Astrocyte (in vitro differentiated cells and primary cell): ENCODE measurements at regions not wholly inside any gene's neighbourhood (a gene's known extent, or its start where the extent isn't known, plus 50 kb on each side); places are given as distances from the start of the nearest gene placed in this dataset.

ENCODE experiments used
- DNase-seq: peaks from one replicate; pipeline ENCODE4 v3.0.0-alpha.2; 2010; ENCODE audit warnings: low read depth
- FAIRE-seq: peaks from 2 replicates; lab custom pipeline; 2011; peaks lifted over from hg19 to GRCh38; lab: Jason Lieb, UNC
- H2AFZ ChIP-seq: 2 replicates; pipeline ENCODE4 v1.6.0; 2012; ENCODE audit warnings: low read depth, low read length, inconsistent platforms
- H3K27ac ChIP-seq: 2 replicates; pipeline ENCODE4 v1.5.1; 2011; ENCODE audit warnings: low read depth, low read length, inconsistent platforms
- H3K27me3 ChIP-seq: 2 replicates; pipeline ENCODE4 v1.6.0; 2011; ENCODE audit warnings: low read length, inconsistent platforms; ENCODE audit not compliant: insufficient read depth
- H3K36me3 ChIP-seq: 2 replicates; pipeline ENCODE4 v1.5.1; 2011; ENCODE audit warnings: low read length, inconsistent platforms; ENCODE audit not compliant: insufficient read depth
- H3K4me1 ChIP-seq: 2 replicates; pipeline ENCODE4 v1.5.1; 2011; ENCODE audit warnings: low read length, inconsistent platforms; ENCODE audit not compliant: insufficient read depth
- H3K4me2 ChIP-seq: 2 replicates; pipeline ENCODE4 v1.6.0; 2012; ENCODE audit warnings: low read length, inconsistent platforms
- H3K4me3 ChIP-seq: 2 replicates; pipeline ENCODE4 v1.5.1; 2011; ENCODE audit warnings: low read depth, mild to moderate bottlenecking, low read length, inconsistent platforms; ENCODE audit not compliant: insufficient read depth
- H3K79me2 ChIP-seq: 2 replicates; pipeline ENCODE4 v1.6.0; 2012; ENCODE audit warnings: mild to moderate bottlenecking, low read length, inconsistent platforms; ENCODE audit not compliant: insufficient read depth
- H3K9ac ChIP-seq: 2 replicates; pipeline ENCODE4 v1.6.0; 2012; ENCODE audit warnings: mild to moderate bottlenecking, low read length, inconsistent platforms
- H3K9me3 ChIP-seq: 2 replicates; pipeline ENCODE4 v1.5.1; 2012; ENCODE audit warnings: low read depth, mild to moderate bottlenecking, low read length, inconsistent platforms; ENCODE audit not compliant: insufficient read depth
- H4K20me1 ChIP-seq: 2 replicates; pipeline ENCODE4 v1.6.0; 2012; ENCODE audit warnings: low read length, inconsistent platforms; ENCODE audit not compliant: insufficient read depth
- H3K27ac Mint-ChIP-seq: one replicate; pipeline ENCODE4 v1.8.0; 2021; ENCODE audit warnings: mild to moderate bottlenecking, mixed read lengths; ENCODE audit not compliant: unreplicated experiment
- H3K27me3 Mint-ChIP-seq: one replicate; pipeline ENCODE4 v1.8.0; 2021; ENCODE audit warnings: low read depth, mixed read lengths; ENCODE audit not compliant: unreplicated experiment
- H3K36me3 Mint-ChIP-seq: one replicate; pipeline ENCODE4 v1.8.0; 2021; ENCODE audit warnings: low read depth, mixed read lengths; ENCODE audit not compliant: unreplicated experiment
- H3K4me1 Mint-ChIP-seq: one replicate; pipeline ENCODE4 v1.8.0; 2021; ENCODE audit warnings: low read depth, mixed read lengths; ENCODE audit not compliant: unreplicated experiment
- H3K4me3 Mint-ChIP-seq: one replicate; pipeline ENCODE4 v1.8.0; 2021; ENCODE audit warnings: mild to moderate bottlenecking, moderate library complexity, mixed read lengths; ENCODE audit not compliant: unreplicated experiment
- H3K9me3 Mint-ChIP-seq: one replicate; pipeline ENCODE4 v1.8.0; 2021; ENCODE audit warnings: mild to moderate bottlenecking, mixed read lengths; ENCODE audit not compliant: unreplicated experiment
- CTCF ChIP-seq: IDR thresholded peaks from 2 replicates; pipeline ENCODE4 v1.5.1; 2011; ENCODE audit warnings: low read depth, mild to moderate bottlenecking, inconsistent platforms, low read length, moderate library complexity; ENCODE audit not compliant: insufficient read depth
- EZH2 ChIP-seq: IDR thresholded peaks from 2 replicates; pipeline ENCODE4 v1.6.1; 2012; ENCODE audit warnings: mild to moderate bottlenecking, low read length, inconsistent platforms; ENCODE audit not compliant: insufficient read depth

DNA sequence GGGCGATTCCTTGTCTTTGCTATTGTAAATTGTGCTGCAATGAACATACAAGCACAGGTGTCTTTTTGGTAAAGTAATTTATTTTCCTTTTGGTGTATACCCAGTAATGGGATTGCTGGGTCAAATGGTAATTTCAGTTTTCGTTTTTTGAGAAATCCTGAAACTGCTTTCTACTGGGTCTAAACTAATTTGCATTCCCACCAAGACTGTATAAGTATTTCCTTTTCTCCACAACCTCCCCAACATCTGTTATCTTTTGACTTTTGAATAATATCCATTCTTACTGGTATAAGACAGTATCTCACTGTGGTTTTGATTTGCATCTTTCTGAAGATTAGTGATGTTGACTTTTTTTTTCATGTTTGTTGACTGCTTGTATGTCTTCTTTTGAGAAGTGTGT, 2506.0 kb downstream of the PCDH7 start:
- Histone ChIP-seq H2AFZ (no peak overlapping the region), H3K4me3 (no peak overlapping the region), H3K9ac (no peak overlapping the region), H3K36me3 (no peaks in the 10 kb centered on the region), H3K4me1 (no peaks in the 10 kb centered on the region), H4K20me1 (no peaks in the 10 kb centered on the region), H3K9me3 (no peaks in the 10 kb centered on the region), H3K27ac (no peak overlapping the region), H3K79me2 (no peaks in the 10 kb centered on the region), H3K4me2 (no peak overlapping the region), H3K27me3 (no peaks in the 10 kb centered on the region)
- no peak overlapping the region for H3K27ac Mint-ChIP-seq
- peaks cover 3% of the 10 kb centered on the region for H3K9me3 Mint-ChIP-seq
- no peaks in the 10 kb centered on the region for H3K27me3 Mint-ChIP-seq
- DNase-seq (no peak), FAIRE-seq (no peak)
- H3K36me3 Mint-ChIP-seq, result no peaks in the 10 kb centered on the region
- no peak overlapping the region for H3K4me3 Mint-ChIP-seq
- no peaks in the 10 kb centered on the region for H3K4me1 Mint-ChIP-seq
- TF ChIP-seq CTCF (no peak), EZH2 (no peak)

DNA sequence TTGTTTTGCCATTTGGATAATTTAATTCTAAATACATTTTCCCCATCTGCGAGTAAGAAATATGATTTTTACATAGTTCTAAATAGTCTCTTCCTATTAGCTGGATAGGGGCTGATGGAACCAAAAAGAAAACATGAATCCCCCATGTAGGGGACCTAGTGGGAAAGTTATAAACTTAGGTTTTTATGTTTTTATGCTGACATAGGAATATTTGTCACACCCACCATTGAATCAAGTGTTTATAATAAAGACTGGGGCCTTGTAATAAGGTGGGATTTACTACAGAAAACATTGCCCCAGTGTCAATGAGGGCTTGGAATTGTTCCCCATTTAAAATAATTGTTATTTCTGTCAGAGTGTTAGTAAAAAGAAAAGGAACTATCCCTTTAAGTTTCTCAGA, 2506.6 kb downstream of the PCDH7 start:
- H3K9me3 ChIP-seq, result no peaks in the 10 kb centered on the region
- no peaks in the 10 kb centered on the region for H3K36me3 ChIP-seq
- no peaks in the 10 kb centered on the region for H3K79me2 ChIP-seq
- no peak for TF ChIP-seq EZH2
- TF ChIP-seq CTCF, result no peak
- FAIRE-seq (no peak), DNase-seq (no peak)
- H2AFZ ChIP-seq, result no peak overlapping the region
- H4K20me1 ChIP-seq, result no peaks in the 10 kb centered on the region
- H3K27ac ChIP-seq, result no peak overlapping the region
- no peaks in the 10 kb centered on the region for H3K4me1 Mint-ChIP-seq
- H3K27ac Mint-ChIP-seq, result no peak overlapping the region
- H3K9me3 Mint-ChIP-seq, result peaks cover 3% of the 10 kb centered on the region
- H3K27me3 ChIP-seq, result no peaks in the 10 kb centered on the region
- no peaks in the 10 kb centered on the region for H3K4me1 ChIP-seq
- H3K27me3 Mint-ChIP-seq, result no peaks in the 10 kb centered on the region
- H3K4me3 Mint-ChIP-seq, result no peak overlapping the region
- H3K36me3 Mint-ChIP-seq, result no peaks in the 10 kb centered on the region
- no peak overlapping the region for H3K4me2 ChIP-seq
- H3K9ac ChIP-seq, result no peak overlapping the region
- H3K4me3 ChIP-seq, result no peak overlapping the region

- no peak overlapping the region for H3K9ac ChIP-seq
- no peak overlapping the region for H3K4me3 ChIP-seq
- H4K20me1 ChIP-seq, result no peaks in the 10 kb centered on the region
- no peaks in the 10 kb centered on the region for H3K36me3 Mint-ChIP-seq
- H3K27ac ChIP-seq, result no peak overlapping the region
- no peak overlapping the region for H2AFZ ChIP-seq
- no peaks in the 10 kb centered on the region for H3K4me1 ChIP-seq
- FAIRE-seq, result no peak
- H3K27me3 Mint-ChIP-seq, result no peaks in the 10 kb centered on the region
- H3K4me2 ChIP-seq, result no peak overlapping the region
- TF ChIP-seq EZH2 (no peak), CTCF (no peak)
- H3K27me3 ChIP-seq, result no peaks in the 10 kb centered on the region
- no peak overlapping the region for H3K4me3 Mint-ChIP-seq
- H3K27ac Mint-ChIP-seq, result no peak overlapping the region
- H3K4me1 Mint-ChIP-seq, result peaks cover 1% of the 10 kb centered on the region
- peaks cover 2% of the 10 kb centered on the region for H3K9me3 Mint-ChIP-seq
- DNase-seq, result no peak
- H3K36me3 ChIP-seq, result no peaks in the 10 kb centered on the region
- no peaks in the 10 kb centered on the region for H3K9me3 ChIP-seq
- no peaks in the 10 kb centered on the region for H3K79me2 ChIP-seq
Measured at GRCh38 chr4:33255094-33255493, 2534.9 kb downstream of the PCDH7 start.
